HEK293 (cell line): ENCODE measurements at regions not wholly inside any gene's neighbourhood (a gene's known extent, or its start where the extent isn't known, plus 50 kb on each side); places are given as distances from the start of the nearest gene placed in this dataset.

ENCODE experiments used
- CTCF ChIA-PET: fragments of 350-600 bp; formaldehyde crosslinking; extraction: SDS; loops from one replicate; lab custom pipeline; 2021; ENCODE audit warnings: antibody characterized with exemption; lab: Yijun Ruan, JAX
- POLR2A ChIA-PET: fragments of 300-600 bp; formaldehyde crosslinking; extraction: SDS; loops from one replicate; lab custom pipeline; 2020; ENCODE audit warnings: antibody characterized with exemption, inconsistent platforms; lab: Yijun Ruan, JAX
- H3K27ac ChIP-seq: fragments of 200-500 bp; sonication (Bioruptor generic); 2 replicates; pipeline ENCODE4 v1.5.1; 2014; ENCODE audit warnings: low read depth, low read length, control low read depth, inconsistent platforms; ENCODE audit errors: extremely low read depth
- H3K36me3 ChIP-seq, 2 experiments: fragments of 200-500 bp in 1 of 2; sonication (Bioruptor generic) in 1 of 2; 1 replicate in 1 of 2; 2 replicates in 1 of 2; pipeline ENCODE4 v1.5.1; 2014 to 2017; ENCODE audit warnings: inconsistent platforms in 2 of 2, low read length in 2 of 2; ENCODE audit not compliant: control insufficient read depth in 2 of 2, insufficient read depth in 1 of 2
- H3K4me1 ChIP-seq: fragments of 200-500 bp; sonication (Bioruptor generic); 2 replicates; pipeline ENCODE4 v1.5.1; 2014; ENCODE audit warnings: mild to moderate bottlenecking, low read length, inconsistent platforms; ENCODE audit not compliant: control insufficient read depth, insufficient read depth
- H3K4me3 ChIP-seq: 2 replicates; pipeline ENCODE4 v1.5.1; 2011; ENCODE audit warnings: low read depth, mild to moderate bottlenecking, control low read depth, low read length, moderate library complexity
- H3K9me3 ChIP-seq: fragments of 200-500 bp; sonication (Bioruptor generic); 2 replicates; pipeline ENCODE4 v1.5.1; 2014; ENCODE audit warnings: low read depth, low read length, inconsistent platforms; ENCODE audit not compliant: control insufficient read depth, insufficient read depth
- EGR2 ChIP-seq: fragments of 450-650 bp; formaldehyde crosslinking; IDR thresholded peaks from 2 replicates; pipeline ENCODE4 v1.5.1; 2016; ENCODE audit warnings: low read depth, missing biosample characterization, missing genetic modification characterization
- FEZF1 ChIP-seq: fragments of 450-650 bp; formaldehyde crosslinking; IDR thresholded peaks from 2 replicates; pipeline ENCODE4 v1.5.1; 2016; ENCODE audit warnings: missing biosample characterization, missing genetic modification characterization
- GLIS1 ChIP-seq: fragments of 450-650 bp; formaldehyde crosslinking; IDR thresholded peaks from 2 replicates; pipeline ENCODE4 v1.5.1; 2016; ENCODE audit warnings: missing biosample characterization, missing genetic modification characterization
- SALL2 ChIP-seq: fragments of 450-650 bp; formaldehyde crosslinking; IDR thresholded peaks from 2 replicates; pipeline ENCODE4 v1.5.0; 2017; ENCODE audit warnings: missing biosample characterization, mild to moderate bottlenecking, missing genetic modification characterization, borderline replicate concordance
- ZIC2 ChIP-seq: fragments of 450-650 bp; formaldehyde crosslinking; IDR thresholded peaks from 2 replicates; pipeline ENCODE4 v1.5.1; 2016; ENCODE audit warnings: missing biosample characterization, missing genetic modification characterization
- ZNF112 ChIP-seq: fragments of 450-650 bp; formaldehyde crosslinking; IDR thresholded peaks from 2 replicates; pipeline ENCODE4 v1.5.0; 2017; ENCODE audit warnings: missing biosample characterization, missing genetic modification characterization
- ZNF558 ChIP-seq: fragments of 450-650 bp; formaldehyde crosslinking; IDR thresholded peaks from 2 replicates; pipeline ENCODE4 v1.5.1; 2016; ENCODE audit warnings: missing biosample characterization, missing genetic modification characterization
- ZNF654 ChIP-seq: fragments of 450-650 bp; formaldehyde crosslinking; IDR thresholded peaks from 2 replicates; pipeline ENCODE4 v1.5.1; 2016; ENCODE audit warnings: low read depth, missing biosample characterization, missing genetic modification characterization
- ZNF658 ChIP-seq: fragments of 450-650 bp; formaldehyde crosslinking; IDR thresholded peaks from 2 replicates; pipeline ENCODE4; 2016; ENCODE audit warnings: missing biosample characterization, missing genetic modification characterization
- ZNF777 ChIP-seq: fragments of 450-650 bp; formaldehyde crosslinking; IDR thresholded peaks from 2 replicates; pipeline ENCODE4 v1.5.1; 2017; ENCODE audit warnings: missing biosample characterization, missing genetic modification characterization, borderline replicate concordance
- ZNF837 ChIP-seq: fragments of 450-650 bp; formaldehyde crosslinking; IDR thresholded peaks from 2 replicates; pipeline ENCODE4 v1.5.1; 2016; ENCODE audit warnings: missing biosample characterization, missing genetic modification characterization
- TF ChIP-seq, protein P1 (sequence below): fragments of 450-650 bp; formaldehyde crosslinking; IDR thresholded peaks from 2 replicates; pipeline ENCODE4 v1.5.1; 2016; ENCODE audit warnings: missing biosample characterization, missing genetic modification characterization
- TF ChIP-seq, protein P2 (sequence below): fragments of 450-650 bp; formaldehyde crosslinking; IDR thresholded peaks from 2 replicates; pipeline ENCODE4 v1.5.1; 2016; ENCODE audit warnings: missing biosample characterization, missing genetic modification characterization
- TF ChIP-seq, protein P3 (sequence below): fragments of 450-650 bp; formaldehyde crosslinking; IDR thresholded peaks from 2 replicates; pipeline ENCODE4 v1.5.1; 2016; ENCODE audit warnings: missing biosample characterization, missing genetic modification characterization

DNA sequence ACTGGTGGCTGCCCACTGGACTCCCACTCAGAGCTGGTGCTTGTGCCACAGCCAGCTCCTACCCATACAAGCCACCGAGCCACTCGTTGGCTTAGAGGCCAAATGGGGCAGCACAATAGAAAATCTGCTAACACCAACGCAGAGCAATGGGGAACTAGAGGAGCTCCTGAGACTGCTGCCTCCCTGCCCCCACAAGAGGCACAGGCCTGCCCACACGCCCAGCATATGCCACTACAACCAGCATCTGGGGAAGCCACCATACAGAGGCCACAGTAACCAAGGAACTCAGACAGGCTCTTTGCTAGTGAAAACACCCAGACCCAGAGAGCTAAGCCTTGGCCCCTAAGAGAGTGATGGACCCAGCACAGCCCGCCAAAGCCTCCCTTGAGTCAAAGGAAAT is 231.2 kb upstream of the RAB6C start:
- Histone ChIP-seq H3K9me3 (no peaks in the 10 kb centered on the region), H3K4me1 (no peaks in the 10 kb centered on the region)
- TF ChIP-seq ZNF112 (tag by site-specific recombination) (no peak), SALL2 (tag by site-specific recombination) (no peak), ZIC2 (tag by site-specific recombination) (no peak), ZNF777 (tag by site-specific recombination) (no peak), EGR2 (tag by site-specific recombination) (0 out of 2 replicates have a peak, but pooled peaks have one; percentile 23), ZNF837 (tag by site-specific recombination) (no peak)
- TF ChIP-seq, protein P1, sequence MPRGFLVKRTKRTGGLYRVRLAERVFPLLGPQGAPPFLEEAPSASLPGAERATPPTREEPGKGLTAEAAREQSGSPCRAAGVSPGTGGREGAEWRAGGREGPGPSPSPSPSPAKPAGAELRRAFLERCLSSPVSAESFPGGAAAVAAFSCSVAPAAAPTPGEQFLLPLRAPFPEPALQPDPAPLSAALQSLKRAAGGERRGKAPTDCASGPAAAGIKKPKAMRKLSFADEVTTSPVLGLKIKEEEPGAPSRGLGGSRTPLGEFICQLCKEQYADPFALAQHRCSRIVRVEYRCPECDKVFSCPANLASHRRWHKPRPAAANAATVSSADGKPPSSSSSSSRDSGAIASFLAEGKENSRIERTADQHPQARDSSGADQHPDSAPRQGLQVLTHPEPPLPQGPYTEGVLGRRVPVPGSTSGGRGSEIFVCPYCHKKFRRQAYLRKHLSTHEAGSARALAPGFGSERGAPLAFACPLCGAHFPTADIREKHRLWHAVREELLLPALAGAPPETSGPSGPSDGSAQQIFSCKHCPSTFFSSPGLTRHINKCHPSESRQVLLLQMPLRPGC (tag by site-specific recombination), result no peak

DNA sequence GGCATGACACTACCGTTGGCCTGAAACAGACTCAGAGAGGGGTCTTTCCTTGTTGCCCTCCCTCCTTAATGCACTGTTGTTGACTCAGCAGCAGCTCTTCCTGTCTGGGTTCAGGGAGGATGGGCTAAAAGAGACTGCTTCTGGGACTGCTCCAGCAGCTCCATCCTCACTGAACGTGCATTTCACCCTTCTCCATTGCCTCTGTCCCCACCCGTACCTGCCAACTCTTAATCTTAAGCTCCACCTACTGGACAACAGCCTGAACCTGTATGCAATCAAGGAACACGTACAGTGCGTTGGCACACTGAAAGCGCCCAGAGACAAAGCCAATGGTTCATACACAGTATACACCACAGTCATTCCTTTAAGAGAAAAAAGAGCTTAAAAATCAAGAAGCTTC is 230.8 kb upstream of the RAB6C start:
- Histone ChIP-seq H3K4me1 (no peaks in the 10 kb centered on the region), H3K27ac (no peak overlapping the region), H3K4me3 (no peak overlapping the region), H3K36me3 (no peaks in the 10 kb centered on the region), H3K9me3 (no peaks in the 10 kb centered on the region)
- ChIA-PET POLR2A (no interaction called here), CTCF (interaction anchor here (0.5 to 2.0 kb wide), 22 partner anchors 9 to 1009 kb away, joined by 3 to 10 read pairs (median 3); no protein-coding TSS in a partner anchor)
- TF ChIP-seq ZNF654, result peak; percentile 41
- TF ChIP-seq, protein P2, sequence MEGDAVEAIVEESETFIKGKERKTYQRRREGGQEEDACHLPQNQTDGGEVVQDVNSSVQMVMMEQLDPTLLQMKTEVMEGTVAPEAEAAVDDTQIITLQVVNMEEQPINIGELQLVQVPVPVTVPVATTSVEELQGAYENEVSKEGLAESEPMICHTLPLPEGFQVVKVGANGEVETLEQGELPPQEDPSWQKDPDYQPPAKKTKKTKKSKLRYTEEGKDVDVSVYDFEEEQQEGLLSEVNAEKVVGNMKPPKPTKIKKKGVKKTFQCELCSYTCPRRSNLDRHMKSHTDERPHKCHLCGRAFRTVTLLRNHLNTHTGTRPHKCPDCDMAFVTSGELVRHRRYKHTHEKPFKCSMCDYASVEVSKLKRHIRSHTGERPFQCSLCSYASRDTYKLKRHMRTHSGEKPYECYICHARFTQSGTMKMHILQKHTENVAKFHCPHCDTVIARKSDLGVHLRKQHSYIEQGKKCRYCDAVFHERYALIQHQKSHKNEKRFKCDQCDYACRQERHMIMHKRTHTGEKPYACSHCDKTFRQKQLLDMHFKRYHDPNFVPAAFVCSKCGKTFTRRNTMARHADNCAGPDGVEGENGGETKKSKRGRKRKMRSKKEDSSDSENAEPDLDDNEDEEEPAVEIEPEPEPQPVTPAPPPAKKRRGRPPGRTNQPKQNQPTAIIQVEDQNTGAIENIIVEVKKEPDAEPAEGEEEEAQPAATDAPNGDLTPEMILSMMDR (tag by site-specific recombination), result peak; percentile 52
- TF ChIP-seq ZNF558 (tag by site-specific recombination), result no peak

More for the DNA sequence above, 231.2 kb upstream of the RAB6C start:
- Histone ChIP-seq H3K27ac (no peak overlapping the region), H3K36me3 (no peaks in the 10 kb centered on the region), H3K4me3 (no peak overlapping the region)
- ChIA-PET CTCF (interaction anchor here (0.6 to 2.0 kb wide), 17 partner anchors 10 to 1009 kb away, joined by 3 to 10 read pairs (median 3); no protein-coding TSS in a partner anchor), POLR2A (no interaction called here)

DNA sequence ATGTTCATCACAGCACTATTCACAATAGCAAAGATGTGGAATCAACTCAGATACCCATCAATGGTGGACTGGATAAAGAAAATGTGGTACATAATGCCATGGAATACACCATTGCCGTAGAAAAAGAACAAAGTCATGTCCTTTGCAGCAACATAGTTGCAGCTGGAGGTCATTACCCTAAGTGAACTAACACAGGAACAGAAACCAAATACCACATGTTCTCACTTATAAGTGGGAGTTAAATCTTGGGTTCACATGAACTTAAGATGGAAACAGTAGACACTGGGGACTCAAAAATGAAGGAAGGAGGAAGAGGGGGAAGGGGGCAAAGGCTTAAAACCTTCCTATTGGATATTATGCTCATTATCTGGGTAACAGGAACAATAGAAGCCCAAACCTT is 228.1 kb upstream of the RAB6C start:
- TF ChIP-seq GLIS1 (tag by site-specific recombination) (no peak), ZNF658 (tag by site-specific recombination) (no peak), FEZF1 (tag by site-specific recombination) (no peak)
- TF ChIP-seq, protein P3, sequence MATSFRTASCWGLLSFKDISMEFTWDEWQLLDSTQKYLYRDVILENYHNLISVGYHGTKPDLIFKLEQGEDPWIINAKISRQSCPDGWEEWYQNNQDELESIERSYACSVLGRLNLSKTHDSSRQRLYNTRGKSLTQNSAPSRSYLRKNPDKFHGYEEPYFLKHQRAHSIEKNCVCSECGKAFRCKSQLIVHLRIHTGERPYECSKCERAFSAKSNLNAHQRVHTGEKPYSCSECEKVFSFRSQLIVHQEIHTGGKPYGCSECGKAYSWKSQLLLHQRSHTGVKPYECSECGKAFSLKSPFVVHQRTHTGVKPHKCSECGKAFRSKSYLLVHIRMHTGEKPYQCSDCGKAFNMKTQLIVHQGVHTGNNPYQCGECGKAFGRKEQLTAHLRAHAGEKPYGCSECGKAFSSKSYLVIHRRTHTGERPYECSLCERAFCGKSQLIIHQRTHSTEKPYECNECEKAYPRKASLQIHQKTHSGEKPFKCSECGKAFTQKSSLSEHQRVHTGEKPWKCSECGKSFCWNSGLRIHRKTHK (tag by site-specific recombination), result no peak
- Histone ChIP-seq H3K4me3 (no peak overlapping the region), H3K27ac (no peak overlapping the region), H3K9me3 (no peaks in the 10 kb centered on the region), H3K36me3 (no peaks in the 10 kb centered on the region), H3K4me1 (no peaks in the 10 kb centered on the region)
- CTCF ChIA-PET, result interaction anchor here (0.7 kb wide), 1 partner anchor 1038 kb away, joined by 5 read pairs; no protein-coding TSS in a partner anchor
- POLR2A ChIA-PET, result no interaction called here
